SK-N-SH (cell line): ENCODE measurements at regions not wholly inside any gene's neighbourhood (a gene's known extent, or its start where the extent isn't known, plus 50 kb on each side); places are given as distances from the start of the nearest gene placed in this dataset.

Experiments
- CTCF ChIA-PET: fragments of 300-600, 350-600 bp; formaldehyde crosslinking; extraction: SDS; loops from one replicate; lab custom pipeline; 2021; lab: Yijun Ruan, JAX
- POLR2A ChIA-PET: fragments of 350-600 bp; sonication (Branson Sonifier 250); formaldehyde crosslinking; extraction: SDS; loops from one replicate; lab custom pipeline; 2020; ENCODE audit warnings: antibody characterized with exemption, inconsistent platforms; lab: Yijun Ruan, JAX
- DNase-seq: peaks from one replicate; pipeline ENCODE4 v3.0.0; 2012
- H2AFZ ChIP-seq: fragments of 200-600 bp; sonication (generic); 2 replicates; pipeline ENCODE4 v1.8.1; 2016; ENCODE audit warnings: antibody characterized with exemption, mild to moderate bottlenecking, low read depth
- H3F3A ChIP-seq: fragments of 200-600 bp; sonication (generic); replicated peaks from 2 replicates; pipeline ENCODE3; 2016; ENCODE audit warnings: antibody characterized with exemption, mild to moderate bottlenecking; ENCODE audit not compliant: insufficient read depth
- H3K27ac ChIP-seq, 2 experiments: fragments of 200-500 bp in 1 of 2; fragments of 200-600 bp in 1 of 2; sonication (Bioruptor generic) in 1 of 2; sonication (generic), shearing (Covaris generic) in 1 of 2; 2 replicates each; pipeline versions ENCODE4 v1.5.1 to v1.6.1; 2014 to 2016; ENCODE audit warnings: low read depth in 2 of 2, inconsistent platforms in 1 of 2, low read length in 1 of 2, mild to moderate bottlenecking in 1 of 2, mixed read lengths in 1 of 2
- H3K27me3 ChIP-seq: fragments of 200-600 bp; sonication (generic), shearing (Covaris generic); 2 replicates; pipeline ENCODE4 v1.6.1; 2016; ENCODE audit warnings: mixed run types; ENCODE audit not compliant: insufficient read depth
- H3K36me3 ChIP-seq, 2 experiments: fragments of 200-500 bp in 1 of 2; fragments of 200-600 bp in 1 of 2; sonication (Bioruptor generic) in 1 of 2; sonication (generic) in 1 of 2; replicated peaks in 1 of 2; 2 replicates each; pipeline versions ENCODE3 to v1.5.1; 2014 to 2016; ENCODE audit warnings: low read length in 1 of 2, mild to moderate bottlenecking in 1 of 2; ENCODE audit not compliant: insufficient read depth in 2 of 2, control insufficient read depth in 1 of 2
- H3K4me1 ChIP-seq, 2 experiments: fragments of 200-500 bp in 1 of 2; fragments of 200-600 bp in 1 of 2; sonication (Bioruptor generic) in 1 of 2; sonication (generic), shearing (Covaris generic) in 1 of 2; 2 replicates each; pipeline versions ENCODE4 v1.5.1 to v1.6.1; 2014 to 2016; ENCODE audit warnings: low read depth in 1 of 2, low read length in 1 of 2, mixed run types in 1 of 2; ENCODE audit not compliant: insufficient read depth in 2 of 2, control insufficient read depth in 1 of 2
- H3K4me2 ChIP-seq: fragments of 200-600 bp; sonication (generic), shearing (Covaris generic); 2 replicates; pipeline ENCODE4 v1.6.1; 2017; ENCODE audit warnings: mixed run types
- H3K4me3 ChIP-seq, 2 experiments: fragments of 200-500 bp in 1 of 2; fragments of 200-600 bp in 1 of 2; sonication (Bioruptor generic) in 1 of 2; sonication (generic), shearing (Covaris generic) in 1 of 2; 2 replicates each; pipeline versions ENCODE4 v1.5.1 to v1.8.1; 2014 to 2016; ENCODE audit warnings: low read depth in 2 of 2, inconsistent platforms in 1 of 2, low read length in 1 of 2, mild to moderate bottlenecking in 1 of 2, mixed read lengths in 1 of 2, moderate library complexity in 1 of 2
- H3K79me2 ChIP-seq: fragments of 200-600 bp; sonication (generic); 2 replicates; pipeline ENCODE4 v1.8.1; 2017; ENCODE audit warnings: mild to moderate bottlenecking; ENCODE audit not compliant: insufficient read depth
- H3K9ac ChIP-seq: fragments of 200-600 bp; sonication (generic); 2 replicates; pipeline ENCODE4 v1.6.1; 2017; ENCODE audit warnings: mixed run types
- H3K9me2 ChIP-seq: fragments of 200-600 bp; sonication (generic); 2 replicates; pipeline ENCODE4 v1.6.1; 2017; ENCODE audit warnings: mixed run types
- H3K9me3 ChIP-seq: fragments of 200-600 bp; sonication (generic); 2 replicates; pipeline ENCODE4 v1.6.1; 2017; ENCODE audit warnings: mixed run types, mild to moderate bottlenecking, moderate library complexity
- H4K20me1 ChIP-seq: fragments of 200-600 bp; sonication (generic); 2 replicates; pipeline ENCODE4 v1.6.1; 2017; ENCODE audit warnings: mild to moderate bottlenecking, mixed run types; ENCODE audit not compliant: insufficient read depth
- CHD2 ChIP-seq: fragments of 150-350 bp; IDR thresholded peaks from 2 replicates; pipeline ENCODE4 v1.6.1; 2018; ENCODE audit warnings: low read length; ENCODE audit not compliant: partially characterized antibody
- GABPA ChIP-seq: IDR thresholded peaks from 2 replicates; pipeline ENCODE4 v1.4.0; 2012; ENCODE audit warnings: low read depth, mild to moderate bottlenecking
- NFIC ChIP-seq: IDR thresholded peaks from 2 replicates; pipeline ENCODE4 v1.4.0; 2012; ENCODE audit warnings: borderline replicate concordance
- NRF1 ChIP-seq: IDR thresholded peaks from 2 replicates; pipeline ENCODE4 v1.6.1; 2012; ENCODE audit warnings: low read depth, mild to moderate bottlenecking, low read length
- POLR2AphosphoS5 ChIP-seq: IDR thresholded peaks from 2 replicates; pipeline ENCODE4 v1.6.1; 2012; ENCODE audit warnings: low read depth, low read length
- SIN3A ChIP-seq: IDR thresholded peaks from 2 replicates; pipeline ENCODE4 v1.6.1; 2012; ENCODE audit warnings: low read depth, mild to moderate bottlenecking, low read length, moderate library complexity, borderline replicate concordance
- TAF1 ChIP-seq: IDR thresholded peaks from 2 replicates; pipeline ENCODE4 v1.6.1; 2012; ENCODE audit warnings: low read depth, mild to moderate bottlenecking, low read length, moderate library complexity, borderline replicate concordance
- WGBS: methylation state at CpG from one replicate; pipeline ENCODE4 v1.1.6; 2017; ENCODE audit warnings: low lambda C conversion rate; 5-methylcytosine and 5-hydroxymethylcytosine counted together
- TF ChIP-seq, protein P1 (sequence below): IDR thresholded peaks from 2 replicates; pipeline ENCODE4 v1.4.0; 2012; ENCODE audit warnings: low read depth, borderline replicate concordance
- TF ChIP-seq, protein P2 (sequence below): fragments of 150-350 bp; IDR thresholded peaks from 2 replicates; pipeline ENCODE4 v1.6.1; 2017; ENCODE audit warnings: antibody characterized with exemption, low read length, low read depth, borderline replicate concordance
- TF ChIP-seq, protein P3 (sequence below): IDR thresholded peaks from 2 replicates; pipeline ENCODE4 v1.4.0; 2012; ENCODE audit warnings: low read depth, borderline replicate concordance
- TF ChIP-seq, protein P4 (sequence below): fragments of 150-350 bp; IDR thresholded peaks from 2 replicates; pipeline ENCODE4 v1.6.1; 2016; ENCODE audit warnings: mild to moderate bottlenecking, low read depth, low read length
- TF ChIP-seq, protein P5 (sequence below): IDR thresholded peaks from 2 replicates; pipeline ENCODE4 v1.6.1; 2012; ENCODE audit warnings: mild to moderate bottlenecking, low read depth, low read length, moderate library complexity

DNA sequence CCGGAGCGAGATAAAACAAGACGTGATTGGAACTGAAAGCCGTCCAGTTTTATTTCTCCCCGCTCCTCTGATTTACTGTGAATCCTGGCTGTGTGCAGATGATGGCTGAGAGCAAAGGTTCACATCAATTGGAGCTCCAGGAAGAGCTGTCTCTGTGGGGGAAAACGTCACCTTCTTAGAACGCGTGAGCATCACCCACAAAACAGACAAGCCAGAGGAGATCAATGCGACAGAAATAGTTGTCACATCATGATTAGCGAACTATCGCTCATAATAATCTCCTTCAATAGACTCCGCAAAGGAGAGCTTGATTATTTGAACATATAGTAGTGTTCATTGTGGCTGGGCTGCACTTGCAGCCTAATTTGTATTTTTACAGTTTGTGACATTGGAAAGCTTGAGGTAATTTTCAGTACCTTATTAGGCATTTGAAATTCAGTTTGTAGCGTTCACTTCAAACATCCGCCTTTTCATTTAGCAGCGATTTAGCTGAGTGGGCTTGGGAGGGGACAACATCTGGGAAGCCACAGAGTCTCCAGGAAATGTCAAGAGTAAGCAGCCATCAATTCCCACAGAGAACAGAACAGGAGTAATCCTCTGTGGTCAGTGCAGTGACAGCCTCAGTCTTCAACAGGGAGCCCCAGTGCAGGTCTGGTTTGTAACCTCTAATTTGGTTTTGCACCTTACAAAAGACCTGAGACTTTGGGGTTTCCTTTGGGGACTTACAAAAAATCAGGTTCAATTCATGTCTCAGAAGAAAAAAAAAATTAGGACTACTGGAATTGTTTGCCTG lies 276.8 kb upstream of the PFKP start (continued):
- TF ChIP-seq, protein P1, sequence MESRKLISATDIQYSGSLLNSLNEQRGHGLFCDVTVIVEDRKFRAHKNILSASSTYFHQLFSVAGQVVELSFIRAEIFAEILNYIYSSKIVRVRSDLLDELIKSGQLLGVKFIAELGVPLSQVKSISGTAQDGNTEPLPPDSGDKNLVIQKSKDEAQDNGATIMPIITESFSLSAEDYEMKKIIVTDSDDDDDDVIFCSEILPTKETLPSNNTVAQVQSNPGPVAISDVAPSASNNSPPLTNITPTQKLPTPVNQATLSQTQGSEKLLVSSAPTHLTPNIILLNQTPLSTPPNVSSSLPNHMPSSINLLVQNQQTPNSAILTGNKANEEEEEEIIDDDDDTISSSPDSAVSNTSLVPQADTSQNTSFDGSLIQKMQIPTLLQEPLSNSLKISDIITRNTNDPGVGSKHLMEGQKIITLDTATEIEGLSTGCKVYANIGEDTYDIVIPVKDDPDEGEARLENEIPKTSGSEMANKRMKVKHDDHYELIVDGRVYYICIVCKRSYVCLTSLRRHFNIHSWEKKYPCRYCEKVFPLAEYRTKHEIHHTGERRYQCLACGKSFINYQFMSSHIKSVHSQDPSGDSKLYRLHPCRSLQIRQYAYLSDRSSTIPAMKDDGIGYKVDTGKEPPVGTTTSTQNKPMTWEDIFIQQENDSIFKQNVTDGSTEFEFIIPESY: no peak
- TF ChIP-seq, protein P2, sequence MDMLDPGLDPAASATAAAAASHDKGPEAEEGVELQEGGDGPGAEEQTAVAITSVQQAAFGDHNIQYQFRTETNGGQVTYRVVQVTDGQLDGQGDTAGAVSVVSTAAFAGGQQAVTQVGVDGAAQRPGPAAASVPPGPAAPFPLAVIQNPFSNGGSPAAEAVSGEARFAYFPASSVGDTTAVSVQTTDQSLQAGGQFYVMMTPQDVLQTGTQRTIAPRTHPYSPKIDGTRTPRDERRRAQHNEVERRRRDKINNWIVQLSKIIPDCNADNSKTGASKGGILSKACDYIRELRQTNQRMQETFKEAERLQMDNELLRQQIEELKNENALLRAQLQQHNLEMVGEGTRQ: no peak

DNA sequence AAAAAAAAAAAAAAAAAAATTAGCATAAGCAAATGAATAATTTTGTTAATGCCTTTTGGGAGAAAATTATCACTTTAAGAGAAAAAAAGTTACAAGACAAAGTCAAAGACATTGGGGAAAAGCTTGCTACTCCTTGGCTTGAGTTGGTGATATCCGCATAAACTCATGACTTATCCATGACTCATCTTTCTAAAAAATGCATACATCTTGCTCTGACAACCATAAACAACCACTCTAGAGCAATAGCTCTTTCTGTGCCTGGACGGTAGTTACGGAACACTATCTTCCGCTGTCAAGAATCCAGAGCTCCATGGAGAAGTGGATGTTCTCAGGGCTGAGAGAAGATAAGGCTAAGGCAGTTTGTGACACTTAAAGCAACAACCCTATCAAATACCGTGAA lies 281.1 kb upstream of the PFKP start:
- H3K36me3 ChIP-seq: no peaks in the 10 kb centered on the region
- no peaks in the 10 kb centered on the region for H3F3A ChIP-seq
- 50% methylated on average over 5 of the region's 5 CpGs for WGBS
- no peak overlapping the region for H3K4me2 ChIP-seq
- DNase-seq: no peak
- H3K9me2 ChIP-seq: no peaks in the 10 kb centered on the region
- no peak overlapping the region for H3K27ac ChIP-seq
- H4K20me1 ChIP-seq: no peaks in the 10 kb centered on the region
- TF ChIP-seq TAF1 (no peak), NFIC (no peak)
- TF ChIP-seq, protein P3, sequence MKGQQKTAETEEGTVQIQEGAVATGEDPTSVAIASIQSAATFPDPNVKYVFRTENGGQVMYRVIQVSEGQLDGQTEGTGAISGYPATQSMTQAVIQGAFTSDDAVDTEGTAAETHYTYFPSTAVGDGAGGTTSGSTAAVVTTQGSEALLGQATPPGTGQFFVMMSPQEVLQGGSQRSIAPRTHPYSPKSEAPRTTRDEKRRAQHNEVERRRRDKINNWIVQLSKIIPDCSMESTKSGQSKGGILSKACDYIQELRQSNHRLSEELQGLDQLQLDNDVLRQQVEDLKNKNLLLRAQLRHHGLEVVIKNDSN: no peak
- TF ChIP-seq, protein P4, sequence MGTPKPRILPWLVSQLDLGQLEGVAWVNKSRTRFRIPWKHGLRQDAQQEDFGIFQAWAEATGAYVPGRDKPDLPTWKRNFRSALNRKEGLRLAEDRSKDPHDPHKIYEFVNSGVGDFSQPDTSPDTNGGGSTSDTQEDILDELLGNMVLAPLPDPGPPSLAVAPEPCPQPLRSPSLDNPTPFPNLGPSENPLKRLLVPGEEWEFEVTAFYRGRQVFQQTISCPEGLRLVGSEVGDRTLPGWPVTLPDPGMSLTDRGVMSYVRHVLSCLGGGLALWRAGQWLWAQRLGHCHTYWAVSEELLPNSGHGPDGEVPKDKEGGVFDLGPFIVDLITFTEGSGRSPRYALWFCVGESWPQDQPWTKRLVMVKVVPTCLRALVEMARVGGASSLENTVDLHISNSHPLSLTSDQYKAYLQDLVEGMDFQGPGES: no peak
- no peaks in the 10 kb centered on the region for H3K79me2 ChIP-seq
- peaks cover 0 to 2% of the 10 kb centered on the region in 2 experiments; a peak in 1 of 4 replicates for H3K4me1 ChIP-seq
- CTCF ChIA-PET: interaction anchor here (1.6 kb wide), 1 partner anchor 167 kb away, joined by 4 read pairs; no protein-coding TSS in a partner anchor
- POLR2A ChIA-PET: no interaction called here
- H3K4me3 ChIP-seq: no peak overlapping the region
- H3K9ac ChIP-seq: no peak overlapping the region
- H2AFZ ChIP-seq: no peak overlapping the region
- no peaks in the 10 kb centered on the region for H3K27me3 ChIP-seq
- H3K9me3 ChIP-seq: no peaks in the 10 kb centered on the region

DNA sequence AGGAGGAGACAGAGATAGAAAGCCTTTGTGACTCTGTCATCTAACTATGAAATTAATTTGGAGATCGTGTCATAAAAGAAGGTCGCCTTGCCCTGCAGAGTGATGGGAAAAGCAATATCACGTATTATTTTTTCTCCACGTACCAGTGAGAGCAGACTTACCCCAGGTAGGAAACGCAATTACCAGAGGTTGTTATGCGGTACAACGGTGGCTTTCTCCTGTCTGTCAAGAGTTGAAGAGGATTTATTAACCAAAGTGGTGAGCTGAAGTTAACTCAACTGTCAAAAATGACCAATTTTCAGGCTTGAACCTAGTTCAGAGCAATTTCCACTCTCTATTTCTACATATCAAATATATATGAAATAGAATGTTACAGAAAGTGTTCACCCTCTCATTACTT lies 282.6 kb upstream of the PFKP start:
- Histone ChIP-seq H3K9me2 (no peaks in the 10 kb centered on the region), H3K36me3 (no peaks in the 10 kb centered on the region), H3K4me1 (peaks cover 0 to 2% of the 10 kb centered on the region in 2 experiments; a peak in 1 of 4 replicates), H3F3A (no peaks in the 10 kb centered on the region), H3K27me3 (no peaks in the 10 kb centered on the region), H3K9me3 (no peaks in the 10 kb centered on the region), H3K79me2 (no peaks in the 10 kb centered on the region), H4K20me1 (no peaks in the 10 kb centered on the region), H3K9ac (no peak overlapping the region), H2AFZ (no peak overlapping the region), H3K4me2 (no peak overlapping the region), H3K27ac (no peak overlapping the region), H3K4me3 (no peak overlapping the region)
- 37% methylated on average over 7 of the region's 7 CpGs for WGBS
- DNase-seq: no peak
- ChIA-PET CTCF (no interaction called here), POLR2A (no interaction called here)
- TF ChIP-seq CHD2: no peak
- no peak for TF ChIP-seq SIN3A
- no peak for TF ChIP-seq NRF1
- TF ChIP-seq, protein P5, sequence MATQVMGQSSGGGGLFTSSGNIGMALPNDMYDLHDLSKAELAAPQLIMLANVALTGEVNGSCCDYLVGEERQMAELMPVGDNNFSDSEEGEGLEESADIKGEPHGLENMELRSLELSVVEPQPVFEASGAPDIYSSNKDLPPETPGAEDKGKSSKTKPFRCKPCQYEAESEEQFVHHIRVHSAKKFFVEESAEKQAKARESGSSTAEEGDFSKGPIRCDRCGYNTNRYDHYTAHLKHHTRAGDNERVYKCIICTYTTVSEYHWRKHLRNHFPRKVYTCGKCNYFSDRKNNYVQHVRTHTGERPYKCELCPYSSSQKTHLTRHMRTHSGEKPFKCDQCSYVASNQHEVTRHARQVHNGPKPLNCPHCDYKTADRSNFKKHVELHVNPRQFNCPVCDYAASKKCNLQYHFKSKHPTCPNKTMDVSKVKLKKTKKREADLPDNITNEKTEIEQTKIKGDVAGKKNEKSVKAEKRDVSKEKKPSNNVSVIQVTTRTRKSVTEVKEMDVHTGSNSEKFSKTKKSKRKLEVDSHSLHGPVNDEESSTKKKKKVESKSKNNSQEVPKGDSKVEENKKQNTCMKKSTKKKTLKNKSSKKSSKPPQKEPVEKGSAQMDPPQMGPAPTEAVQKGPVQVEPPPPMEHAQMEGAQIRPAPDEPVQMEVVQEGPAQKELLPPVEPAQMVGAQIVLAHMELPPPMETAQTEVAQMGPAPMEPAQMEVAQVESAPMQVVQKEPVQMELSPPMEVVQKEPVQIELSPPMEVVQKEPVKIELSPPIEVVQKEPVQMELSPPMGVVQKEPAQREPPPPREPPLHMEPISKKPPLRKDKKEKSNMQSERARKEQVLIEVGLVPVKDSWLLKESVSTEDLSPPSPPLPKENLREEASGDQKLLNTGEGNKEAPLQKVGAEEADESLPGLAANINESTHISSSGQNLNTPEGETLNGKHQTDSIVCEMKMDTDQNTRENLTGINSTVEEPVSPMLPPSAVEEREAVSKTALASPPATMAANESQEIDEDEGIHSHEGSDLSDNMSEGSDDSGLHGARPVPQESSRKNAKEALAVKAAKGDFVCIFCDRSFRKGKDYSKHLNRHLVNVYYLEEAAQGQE: no peak
- TF ChIP-seq NFIC: no peak
- no peak for TF ChIP-seq GABPA
- TF ChIP-seq, protein P1: no peak
- TF ChIP-seq POLR2AphosphoS5: no peak
